GM12892 (cell line): ENCODE measurements at regions not wholly inside any gene's neighbourhood (a gene's known extent, or its start where the extent isn't known, plus 50 kb on each side); places are given as distances from the start of the nearest gene placed in this dataset.

Experiments
- DNase-seq: peaks from one replicate; pipeline ENCODE4 v3.0.0; 2011; ENCODE audit not compliant: insufficient read length
- FAIRE-seq: peaks from 2 replicates; lab custom pipeline; 2011; peaks lifted over from hg19 to GRCh38; lab: Jason Lieb, UNC
- POLR2A ChIP-seq: IDR thresholded peaks from 2 replicates; pipeline ENCODE4 v1.6.1; 2011; ENCODE audit warnings: low read depth, low read length, control low read depth
- POLR2AphosphoS5 ChIP-seq: IDR thresholded peaks from 2 replicates; pipeline ENCODE4 v1.6.1; 2011; ENCODE audit warnings: low read depth, low read length, control low read depth
- TAF1 ChIP-seq: IDR thresholded peaks from 2 replicates; pipeline ENCODE4 v1.6.1; 2011; ENCODE audit warnings: low read depth, mild to moderate bottlenecking, control low read depth, low read length, borderline replicate concordance

GRCh38 chr9:129326061-129327005, 148.3 kb upstream of the IER5L start:
- no peak for DNase-seq
- no peak for FAIRE-seq
- no peak for TF ChIP-seq POLR2A
- no peak for TF ChIP-seq TAF1
- no peak for TF ChIP-seq POLR2AphosphoS5

- DNase-seq (no peak), FAIRE-seq (no peak)
- TF ChIP-seq TAF1: no peak
- no peak for TF ChIP-seq POLR2A
- TF ChIP-seq POLR2AphosphoS5: no peak
These were observed 146.9 kb upstream of the IER5L start for GRCh38 chr9:129324808-129325502.

GRCh38 chr9:129323999-129324553, 146.0 kb upstream of the IER5L start:
- TF ChIP-seq POLR2AphosphoS5 (no peak), POLR2A (no peak), TAF1 (no peak)
- DNase-seq (no peak), FAIRE-seq (no peak)

- no peak for DNase-seq
- no peak for FAIRE-seq
These were observed 145.4 kb upstream of the IER5L start for GRCh38 chr9:129323376-129323998.

GRCh38 chr9:129322641-129323375, 144.7 kb upstream of the IER5L start:
- FAIRE-seq (no peak), DNase-seq (no peak)
- TF ChIP-seq POLR2A (no peak), TAF1 (no peak), POLR2AphosphoS5 (no peak)

More at GRCh38 chr9:129323376-129323998, 145.4 kb upstream of the IER5L start:
- no peak for TF ChIP-seq POLR2A
- TF ChIP-seq POLR2AphosphoS5: no peak
- no peak for TF ChIP-seq TAF1

- FAIRE-seq: no peak
- DNase-seq: no peak
- TF ChIP-seq POLR2A: no peak
- TF ChIP-seq TAF1: no peak
- TF ChIP-seq POLR2AphosphoS5: no peak
These were observed 144.1 kb upstream of the IER5L start for GRCh38 chr9:129322022-129322621.

- DNase-seq (no peak), FAIRE-seq (peak; percentile 40)
- TF ChIP-seq POLR2A: no peak
- TF ChIP-seq POLR2AphosphoS5: no peak
- no peak for TF ChIP-seq TAF1
These were observed 143.4 kb upstream of the IER5L start for GRCh38 chr9:129321286-129322021.

- no peak for TF ChIP-seq POLR2AphosphoS5
- DNase-seq (peak; percentile 46), FAIRE-seq (peak; percentile 91)
These were observed 142.7 kb upstream of the IER5L start for GRCh38 chr9:129320575-129321285.

GRCh38 chr9:129319938-129320481, 141.9 kb upstream of the IER5L start:
- TF ChIP-seq POLR2AphosphoS5: no peak
- no peak for TF ChIP-seq POLR2A
- TF ChIP-seq TAF1: no peak
- peak; percentile 78 for FAIRE-seq
- DNase-seq: no peak
